ENCODE measurements at regions not wholly inside any gene's neighbourhood (a gene's known extent, or its start where the extent isn't known, plus 50 kb on each side); places are given as distances from the start of the nearest gene placed in this dataset.

GRCh38 chr18:66819235-66819634, 215.3 kb upstream of the CDH19 start:
- Histone ChIP-seq H3K9me3 (ENCODE audit: control insufficient read depth, insufficient read depth, low read depth, low read length) (no peaks in the 10 kb centered on the region), H3K4me3 (ENCODE audit: low read depth, low read length) (no peak overlapping the region), H3K27ac (ENCODE audit: extremely low read depth, low read depth, low read length) (no peak overlapping the region), H3K4me1 (ENCODE audit: control insufficient read depth, insufficient read depth, low read length) (no peaks in the 10 kb centered on the region), H3K36me3 (ENCODE audit: control insufficient read depth in 2 of 2, insufficient read depth in 1 of 2, low read length in 2 of 2) (no peaks in the 10 kb centered on the region)
- TF ChIP-seq, protein P1, sequence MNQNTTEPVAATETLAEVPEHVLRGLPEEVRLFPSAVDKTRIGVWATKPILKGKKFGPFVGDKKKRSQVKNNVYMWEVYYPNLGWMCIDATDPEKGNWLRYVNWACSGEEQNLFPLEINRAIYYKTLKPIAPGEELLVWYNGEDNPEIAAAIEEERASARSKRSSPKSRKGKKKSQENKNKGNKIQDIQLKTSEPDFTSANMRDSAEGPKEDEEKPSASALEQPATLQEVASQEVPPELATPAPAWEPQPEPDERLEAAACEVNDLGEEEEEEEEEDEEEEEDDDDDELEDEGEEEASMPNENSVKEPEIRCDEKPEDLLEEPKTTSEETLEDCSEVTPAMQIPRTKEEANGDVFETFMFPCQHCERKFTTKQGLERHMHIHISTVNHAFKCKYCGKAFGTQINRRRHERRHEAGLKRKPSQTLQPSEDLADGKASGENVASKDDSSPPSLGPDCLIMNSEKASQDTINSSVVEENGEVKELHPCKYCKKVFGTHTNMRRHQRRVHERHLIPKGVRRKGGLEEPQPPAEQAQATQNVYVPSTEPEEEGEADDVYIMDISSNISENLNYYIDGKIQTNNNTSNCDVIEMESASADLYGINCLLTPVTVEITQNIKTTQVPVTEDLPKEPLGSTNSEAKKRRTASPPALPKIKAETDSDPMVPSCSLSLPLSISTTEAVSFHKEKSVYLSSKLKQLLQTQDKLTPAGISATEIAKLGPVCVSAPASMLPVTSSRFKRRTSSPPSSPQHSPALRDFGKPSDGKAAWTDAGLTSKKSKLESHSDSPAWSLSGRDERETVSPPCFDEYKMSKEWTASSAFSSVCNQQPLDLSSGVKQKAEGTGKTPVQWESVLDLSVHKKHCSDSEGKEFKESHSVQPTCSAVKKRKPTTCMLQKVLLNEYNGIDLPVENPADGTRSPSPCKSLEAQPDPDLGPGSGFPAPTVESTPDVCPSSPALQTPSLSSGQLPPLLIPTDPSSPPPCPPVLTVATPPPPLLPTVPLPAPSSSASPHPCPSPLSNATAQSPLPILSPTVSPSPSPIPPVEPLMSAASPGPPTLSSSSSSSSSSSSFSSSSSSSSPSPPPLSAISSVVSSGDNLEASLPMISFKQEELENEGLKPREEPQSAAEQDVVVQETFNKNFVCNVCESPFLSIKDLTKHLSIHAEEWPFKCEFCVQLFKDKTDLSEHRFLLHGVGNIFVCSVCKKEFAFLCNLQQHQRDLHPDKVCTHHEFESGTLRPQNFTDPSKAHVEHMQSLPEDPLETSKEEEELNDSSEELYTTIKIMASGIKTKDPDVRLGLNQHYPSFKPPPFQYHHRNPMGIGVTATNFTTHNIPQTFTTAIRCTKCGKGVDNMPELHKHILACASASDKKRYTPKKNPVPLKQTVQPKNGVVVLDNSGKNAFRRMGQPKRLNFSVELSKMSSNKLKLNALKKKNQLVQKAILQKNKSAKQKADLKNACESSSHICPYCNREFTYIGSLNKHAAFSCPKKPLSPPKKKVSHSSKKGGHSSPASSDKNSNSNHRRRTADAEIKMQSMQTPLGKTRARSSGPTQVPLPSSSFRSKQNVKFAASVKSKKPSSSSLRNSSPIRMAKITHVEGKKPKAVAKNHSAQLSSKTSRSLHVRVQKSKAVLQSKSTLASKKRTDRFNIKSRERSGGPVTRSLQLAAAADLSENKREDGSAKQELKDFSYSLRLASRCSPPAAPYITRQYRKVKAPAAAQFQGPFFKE (tag by site-specific recombination; IDR thresholded peaks at IDR 0.05; ENCODE audit: borderline replicate concordance): no peak
- TF ChIP-seq ZNF112 (tag by site-specific recombination; IDR thresholded peaks at IDR 0.05): no peak
- TF ChIP-seq, protein P2, sequence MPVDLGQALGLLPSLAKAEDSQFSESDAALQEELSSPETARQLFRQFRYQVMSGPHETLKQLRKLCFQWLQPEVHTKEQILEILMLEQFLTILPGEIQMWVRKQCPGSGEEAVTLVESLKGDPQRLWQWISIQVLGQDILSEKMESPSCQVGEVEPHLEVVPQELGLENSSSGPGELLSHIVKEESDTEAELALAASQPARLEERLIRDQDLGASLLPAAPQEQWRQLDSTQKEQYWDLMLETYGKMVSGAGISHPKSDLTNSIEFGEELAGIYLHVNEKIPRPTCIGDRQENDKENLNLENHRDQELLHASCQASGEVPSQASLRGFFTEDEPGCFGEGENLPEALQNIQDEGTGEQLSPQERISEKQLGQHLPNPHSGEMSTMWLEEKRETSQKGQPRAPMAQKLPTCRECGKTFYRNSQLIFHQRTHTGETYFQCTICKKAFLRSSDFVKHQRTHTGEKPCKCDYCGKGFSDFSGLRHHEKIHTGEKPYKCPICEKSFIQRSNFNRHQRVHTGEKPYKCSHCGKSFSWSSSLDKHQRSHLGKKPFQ (tag by site-specific recombination; IDR thresholded peaks at IDR 0.05): no peak
- TF ChIP-seq ATF2 (tag by site-specific recombination; IDR thresholded peaks at IDR 0.05; ENCODE audit: low read depth): no peak
- TF ChIP-seq TRIM28 (IDR thresholded peaks at IDR 0.05; ENCODE audit: borderline replicate concordance, low read length): no peak
- TF ChIP-seq ZNF366 (tag by site-specific recombination; conservative IDR thresholded peaks at IDR 0.05): no peak
- no peak for TF ChIP-seq ZSCAN23 (tag by site-specific recombination; IDR thresholded peaks at IDR 0.05)
- no peak for TF ChIP-seq IKZF3 (tag by site-specific recombination; IDR thresholded peaks at IDR 0.05)
- TF ChIP-seq ZNF423 (tag by site-specific recombination; IDR thresholded peaks at IDR 0.05): no peak
- TF ChIP-seq, protein P3, sequence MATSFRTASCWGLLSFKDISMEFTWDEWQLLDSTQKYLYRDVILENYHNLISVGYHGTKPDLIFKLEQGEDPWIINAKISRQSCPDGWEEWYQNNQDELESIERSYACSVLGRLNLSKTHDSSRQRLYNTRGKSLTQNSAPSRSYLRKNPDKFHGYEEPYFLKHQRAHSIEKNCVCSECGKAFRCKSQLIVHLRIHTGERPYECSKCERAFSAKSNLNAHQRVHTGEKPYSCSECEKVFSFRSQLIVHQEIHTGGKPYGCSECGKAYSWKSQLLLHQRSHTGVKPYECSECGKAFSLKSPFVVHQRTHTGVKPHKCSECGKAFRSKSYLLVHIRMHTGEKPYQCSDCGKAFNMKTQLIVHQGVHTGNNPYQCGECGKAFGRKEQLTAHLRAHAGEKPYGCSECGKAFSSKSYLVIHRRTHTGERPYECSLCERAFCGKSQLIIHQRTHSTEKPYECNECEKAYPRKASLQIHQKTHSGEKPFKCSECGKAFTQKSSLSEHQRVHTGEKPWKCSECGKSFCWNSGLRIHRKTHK (tag by site-specific recombination; IDR thresholded peaks at IDR 0.05): no peak
- no peak for TF ChIP-seq ZNF501 (tag by site-specific recombination; IDR thresholded peaks at IDR 0.05)
- no peak for TF ChIP-seq ZBTB7A (tag by site-specific recombination; IDR thresholded peaks at IDR 0.05; ENCODE audit: low read depth)
- no peak for TF ChIP-seq ZNF473 (tag by site-specific recombination; IDR thresholded peaks at IDR 0.05)
- TF ChIP-seq MZF1 (tag by site-specific recombination; IDR thresholded peaks at IDR 0.05; ENCODE audit: borderline replicate concordance): no peak
- no peak for TF ChIP-seq ZNF10 (tag by site-specific recombination; IDR thresholded peaks at IDR 0.05)
- TF ChIP-seq, protein P4, sequence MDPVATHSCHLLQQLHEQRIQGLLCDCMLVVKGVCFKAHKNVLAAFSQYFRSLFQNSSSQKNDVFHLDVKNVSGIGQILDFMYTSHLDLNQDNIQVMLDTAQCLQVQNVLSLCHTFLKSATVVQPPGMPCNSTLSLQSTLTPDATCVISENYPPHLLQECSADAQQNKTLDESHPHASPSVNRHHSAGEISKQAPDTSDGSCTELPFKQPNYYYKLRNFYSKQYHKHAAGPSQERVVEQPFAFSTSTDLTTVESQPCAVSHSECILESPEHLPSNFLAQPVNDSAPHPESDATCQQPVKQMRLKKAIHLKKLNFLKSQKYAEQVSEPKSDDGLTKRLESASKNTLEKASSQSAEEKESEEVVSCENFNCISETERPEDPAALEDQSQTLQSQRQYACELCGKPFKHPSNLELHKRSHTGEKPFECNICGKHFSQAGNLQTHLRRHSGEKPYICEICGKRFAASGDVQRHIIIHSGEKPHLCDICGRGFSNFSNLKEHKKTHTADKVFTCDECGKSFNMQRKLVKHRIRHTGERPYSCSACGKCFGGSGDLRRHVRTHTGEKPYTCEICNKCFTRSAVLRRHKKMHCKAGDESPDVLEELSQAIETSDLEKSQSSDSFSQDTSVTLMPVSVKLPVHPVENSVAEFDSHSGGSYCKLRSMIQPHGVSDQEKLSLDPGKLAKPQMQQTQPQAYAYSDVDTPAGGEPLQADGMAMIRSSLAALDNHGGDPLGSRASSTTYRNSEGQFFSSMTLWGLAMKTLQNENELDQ (tag by site-specific recombination; IDR thresholded peaks at IDR 0.05; ENCODE audit: low read depth): no peak
- TF ChIP-seq MEIS1 (CRISPR knock-in tag; IDR thresholded peaks at IDR 0.05; ENCODE audit: borderline replicate concordance): no peak
- ChIA-PET POLR2A (no interaction called here), CTCF (interaction anchor here (0.7 to 1.5 kb wide), 2 partner anchors 9 kb away, joined by 3 to 6 read pairs; no protein-coding TSS in a partner anchor)
